ENCODE measurements at regions not wholly inside any gene's neighbourhood (a gene's known extent, or its start where the extent isn't known, plus 50 kb on each side); places are given as distances from the start of the nearest gene placed in this dataset.

GRCh38 chr6:16063580-16063979 lies 65.3 kb upstream of the MYLIP start:
- no peak overlapping the region for H3K4me3 ChIP-seq
- H3K9me3 ChIP-seq, result no peaks in the 10 kb centered on the region
- H3K4me1 ChIP-seq, result no peaks in the 10 kb centered on the region
- DNase-seq (ENCODE audit: low spot score in 2 of 2), result no peak
- no peak for TF ChIP-seq CTCF (IDR thresholded peaks at IDR 0.05)
- TF ChIP-seq POLR2AphosphoS5 (IDR thresholded peaks at IDR 0.05), result no peak
- TF ChIP-seq POLR2A (IDR thresholded peaks at IDR 0.05), result no peak
- no peaks in the 10 kb centered on the region for H3K27me3 ChIP-seq
- intact Hi-C loops (cut with DNase I; ENCODE audit: low total_unique reads), result no loop called here
- no peak overlapping the region for H3K27ac ChIP-seq
- no peaks in the 10 kb centered on the region for H3K36me3 ChIP-seq

- H3K4me3 ChIP-seq, result no peak overlapping the region
- no peaks in the 10 kb centered on the region for H3K9me3 ChIP-seq
- TF ChIP-seq CTCF (IDR thresholded peaks at IDR 0.05), result no peak
- no peak for TF ChIP-seq POLR2A (IDR thresholded peaks at IDR 0.05)
- no peak for TF ChIP-seq POLR2AphosphoS5 (IDR thresholded peaks at IDR 0.05)
- H3K27me3 ChIP-seq, result no peaks in the 10 kb centered on the region
- intact Hi-C loops (cut with DNase I; ENCODE audit: low total_unique reads), result no loop called here
- DNase-seq (ENCODE audit: low spot score in 2 of 2), result no peak
- no peak overlapping the region for H3K27ac ChIP-seq
- H3K36me3 ChIP-seq, result no peaks in the 10 kb centered on the region
- no peaks in the 10 kb centered on the region for H3K4me1 ChIP-seq
Measured at GRCh38 chr6:16061818-16062217, 67.1 kb upstream of the MYLIP start.

GRCh38 chr6:16060039-16060438 lies 68.8 kb upstream of the MYLIP start:
- H3K27me3 ChIP-seq, result no peaks in the 10 kb centered on the region
- intact Hi-C loops (cut with DNase I; ENCODE audit: low total_unique reads), result no loop called here
- DNase-seq (ENCODE audit: low spot score in 2 of 2), result no peak
- H3K27ac ChIP-seq, result no peak overlapping the region
- TF ChIP-seq CTCF (IDR thresholded peaks at IDR 0.05), result no peak
- TF ChIP-seq POLR2AphosphoS5 (IDR thresholded peaks at IDR 0.05), result no peak
- no peak for TF ChIP-seq POLR2A (IDR thresholded peaks at IDR 0.05)
- H3K36me3 ChIP-seq, result no peaks in the 10 kb centered on the region
- no peaks in the 10 kb centered on the region for H3K4me1 ChIP-seq
- H3K4me3 ChIP-seq, result no peak overlapping the region
- H3K9me3 ChIP-seq, result no peaks in the 10 kb centered on the region

- TF ChIP-seq POLR2AphosphoS5 (IDR thresholded peaks at IDR 0.05) (no peak), CTCF (IDR thresholded peaks at IDR 0.05) (no peak), POLR2A (IDR thresholded peaks at IDR 0.05) (no peak)
- H3K36me3 ChIP-seq, result no peaks in the 10 kb centered on the region
- no peaks in the 10 kb centered on the region for H3K27me3 ChIP-seq
- no peaks in the 10 kb centered on the region for H3K4me1 ChIP-seq
- no peak overlapping the region for H3K27ac ChIP-seq
- intact Hi-C loops (cut with DNase I; ENCODE audit: low total_unique reads), result no loop called here
- no peaks in the 10 kb centered on the region for H3K9me3 ChIP-seq
- H3K4me3 ChIP-seq, result no peak overlapping the region
- DNase-seq (ENCODE audit: low spot score in 2 of 2), result no peak
Measured at GRCh38 chr6:16059496-16059895, 69.4 kb upstream of the MYLIP start.

GRCh38 chr6:16058929-16059345 lies 69.9 kb upstream of the MYLIP start:
- no peaks in the 10 kb centered on the region for H3K4me1 ChIP-seq
- no peaks in the 10 kb centered on the region for H3K27me3 ChIP-seq
- no peak overlapping the region for H3K4me3 ChIP-seq
- H3K27ac ChIP-seq, result no peak overlapping the region
- no peaks in the 10 kb centered on the region for H3K9me3 ChIP-seq
- no peak for DNase-seq (ENCODE audit: low spot score in 2 of 2)
- TF ChIP-seq POLR2AphosphoS5 (IDR thresholded peaks at IDR 0.05) (no peak), CTCF (IDR thresholded peaks at IDR 0.05) (no peak), POLR2A (IDR thresholded peaks at IDR 0.05) (no peak)
- intact Hi-C loops (cut with DNase I; ENCODE audit: low total_unique reads), result no loop called here
- no peaks in the 10 kb centered on the region for H3K36me3 ChIP-seq

Data from breast epithelium (tissue), 4 donors.